ENCODE measurements at regions not wholly inside any gene's neighbourhood (a gene's known extent, or its start where the extent isn't known, plus 50 kb on each side); places are given as distances from the start of the nearest gene placed in this dataset.

DNA sequence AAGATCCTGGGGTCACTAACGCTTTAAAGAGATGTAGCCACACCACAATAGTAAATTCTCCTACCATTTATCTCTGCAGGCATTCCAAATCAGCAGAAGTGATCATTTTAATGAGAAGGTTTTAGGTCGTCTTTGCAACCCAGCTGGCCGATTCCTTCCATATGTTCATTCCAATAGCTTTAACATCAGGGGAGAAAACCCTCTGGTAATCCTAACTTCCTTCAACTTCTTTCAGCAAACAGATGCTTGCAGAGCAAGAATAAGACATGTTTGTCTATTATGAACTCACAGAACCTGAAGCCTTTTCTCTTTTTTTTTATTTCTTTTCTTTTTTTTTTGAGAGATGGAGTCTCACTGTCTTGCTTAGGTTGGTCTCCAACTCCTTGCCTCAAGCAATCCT, 498.6 kb upstream of the SLITRK1 start:
- TF ChIP-seq GATA3 (IDR thresholded peaks at IDR 0.05; ENCODE audit: low read depth, low read length): no peak
- no peak for TF ChIP-seq GATA2 (IDR thresholded peaks at IDR 0.05; ENCODE audit: low read depth, low read length)
